DMS 273 (cell line): ENCODE measurements at regions not wholly inside any gene's neighbourhood (a gene's known extent, or its start where the extent isn't known, plus 50 kb on each side); places are given as distances from the start of the nearest gene placed in this dataset.
"Not testable (repeated sequence)": the region's sequence is repeated elsewhere in the genome, so short reads cannot be mapped to it uniquely, and the experiment has no call there.

Experiments used
- DNase-seq: peaks from one replicate; lab custom pipeline; 2025; ENCODE audit not compliant: unreplicated experiment; lab: John Stamatoyannopoulos, UW

DNA sequence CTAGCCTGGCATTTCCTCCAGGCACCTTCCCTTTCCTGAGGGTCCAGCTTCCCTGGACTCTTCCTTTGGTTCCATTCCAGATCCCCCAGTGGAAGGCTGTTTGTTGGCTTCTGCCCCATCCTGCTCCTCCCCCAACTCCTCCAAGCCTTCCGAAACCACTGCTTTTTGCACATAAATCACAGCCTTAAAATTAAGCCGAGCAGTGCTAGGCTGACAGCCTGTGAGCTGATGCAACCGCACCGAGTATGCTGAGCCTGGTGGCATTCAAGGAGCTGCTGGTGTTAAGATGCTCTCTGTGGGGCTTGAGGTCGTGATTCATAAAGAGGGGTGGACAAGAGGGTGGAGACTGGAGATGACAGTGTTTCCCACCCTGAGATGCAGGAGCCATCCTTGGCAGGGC is 266.6 kb upstream of the C1orf174 start:
- no peak for DNase-seq

DNA sequence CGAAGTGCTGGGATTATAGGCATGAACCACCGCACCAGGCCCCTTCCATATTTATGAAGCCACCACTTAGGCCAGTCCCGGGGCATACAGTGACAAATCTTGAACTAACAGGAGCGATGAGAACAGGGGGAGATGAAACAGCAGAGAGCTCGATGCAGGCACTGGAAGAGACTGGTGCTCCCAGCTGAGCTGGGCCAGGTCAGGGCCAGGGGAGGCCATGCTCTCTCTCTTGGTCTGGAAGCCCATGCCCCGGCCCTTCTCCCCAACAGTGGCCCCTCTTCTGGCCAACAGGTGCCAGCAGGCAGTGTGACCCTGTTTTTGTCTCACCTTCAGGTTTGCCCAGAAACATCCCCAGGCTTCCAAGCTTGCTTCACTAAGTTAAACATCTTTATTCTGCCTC is 269.9 kb upstream of the C1orf174 start:
- no peak for DNase-seq

DNA sequence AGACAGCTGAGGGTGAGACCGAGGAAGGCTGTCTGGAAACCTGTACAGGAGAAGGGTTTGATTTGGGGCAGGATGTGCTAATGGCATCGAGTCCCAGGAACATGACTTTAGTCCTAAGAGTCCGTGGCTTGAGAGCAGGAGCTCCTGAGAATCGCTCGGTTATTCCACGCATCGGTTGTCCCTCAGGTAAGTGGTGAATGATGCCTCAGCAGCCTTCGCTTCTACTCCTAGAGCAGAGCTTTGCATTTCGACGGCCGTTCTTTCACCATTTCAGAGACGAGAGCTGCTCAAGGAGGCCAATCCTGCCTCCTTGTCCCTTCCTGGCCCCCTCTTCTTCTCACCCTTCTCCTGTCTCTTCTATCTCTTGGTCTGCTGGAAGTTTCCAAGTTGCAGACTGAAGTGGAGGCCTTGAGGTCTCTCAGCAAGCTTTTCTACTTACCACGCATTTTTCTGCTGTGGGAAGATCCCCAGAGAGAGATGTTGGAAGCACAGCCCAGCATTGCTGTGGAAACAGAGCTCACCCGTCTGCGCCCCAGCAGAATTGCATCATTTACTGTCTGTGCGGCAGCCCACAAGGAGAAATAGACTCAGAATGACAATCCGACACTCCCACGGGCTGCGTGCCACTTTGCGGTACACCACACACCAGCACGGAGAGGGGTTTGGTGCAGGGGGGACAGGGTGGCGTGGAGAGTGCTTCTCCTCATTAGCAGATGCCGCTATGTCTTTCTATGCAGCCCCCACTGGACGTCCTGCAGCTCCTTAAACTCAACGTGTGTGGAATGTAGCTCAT is 270.7 kb upstream of the C1orf174 start:
- no peak for DNase-seq

DNA sequence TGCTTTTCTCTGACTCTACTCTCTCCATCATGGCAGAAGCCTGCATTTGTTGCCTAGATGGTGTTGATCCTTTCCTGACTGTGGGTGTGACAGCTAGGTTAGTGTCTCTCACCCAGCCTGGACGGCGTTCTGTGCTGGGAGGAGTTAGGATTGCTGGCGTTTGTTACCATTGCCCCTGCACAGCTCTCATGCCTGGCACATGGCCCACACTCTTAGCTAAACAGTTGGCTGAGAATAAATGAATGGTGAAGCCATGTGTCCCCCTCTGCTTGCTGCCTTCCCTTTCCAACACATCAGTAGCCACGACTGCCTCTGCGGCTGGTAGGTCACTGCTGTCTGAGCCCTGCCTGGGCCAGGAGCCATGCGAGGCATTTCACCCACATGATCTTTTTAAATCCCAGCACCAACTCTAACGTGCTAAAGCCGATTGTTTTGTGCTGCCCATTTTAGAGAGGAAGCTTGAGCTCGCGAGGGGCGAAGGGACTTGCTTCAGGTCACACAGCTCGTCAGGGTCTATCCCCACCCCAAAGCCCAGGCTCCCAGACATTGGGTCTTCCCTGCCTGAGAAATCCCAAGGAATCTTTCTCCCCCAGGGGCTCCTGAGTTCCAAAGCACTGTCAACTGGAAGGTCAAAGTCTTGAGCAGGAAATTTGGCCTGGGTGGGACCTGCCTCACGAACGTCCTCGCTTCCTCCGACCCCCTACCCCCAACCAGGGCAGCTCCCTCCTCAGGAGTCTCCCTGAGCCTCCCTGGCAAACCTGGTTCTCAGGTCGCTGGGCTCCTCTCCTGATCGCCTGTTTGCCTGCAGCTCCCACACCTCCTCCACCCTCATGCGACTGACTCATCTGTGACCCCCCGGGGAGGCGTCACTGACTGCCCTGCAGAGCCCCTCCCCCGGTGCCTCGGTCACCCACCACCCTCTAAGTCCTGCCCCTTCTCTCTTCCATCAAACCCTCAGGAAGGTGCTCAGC is 271.7 kb upstream of the C1orf174 start:
- DNase-seq = peak; percentile 14

DNA sequence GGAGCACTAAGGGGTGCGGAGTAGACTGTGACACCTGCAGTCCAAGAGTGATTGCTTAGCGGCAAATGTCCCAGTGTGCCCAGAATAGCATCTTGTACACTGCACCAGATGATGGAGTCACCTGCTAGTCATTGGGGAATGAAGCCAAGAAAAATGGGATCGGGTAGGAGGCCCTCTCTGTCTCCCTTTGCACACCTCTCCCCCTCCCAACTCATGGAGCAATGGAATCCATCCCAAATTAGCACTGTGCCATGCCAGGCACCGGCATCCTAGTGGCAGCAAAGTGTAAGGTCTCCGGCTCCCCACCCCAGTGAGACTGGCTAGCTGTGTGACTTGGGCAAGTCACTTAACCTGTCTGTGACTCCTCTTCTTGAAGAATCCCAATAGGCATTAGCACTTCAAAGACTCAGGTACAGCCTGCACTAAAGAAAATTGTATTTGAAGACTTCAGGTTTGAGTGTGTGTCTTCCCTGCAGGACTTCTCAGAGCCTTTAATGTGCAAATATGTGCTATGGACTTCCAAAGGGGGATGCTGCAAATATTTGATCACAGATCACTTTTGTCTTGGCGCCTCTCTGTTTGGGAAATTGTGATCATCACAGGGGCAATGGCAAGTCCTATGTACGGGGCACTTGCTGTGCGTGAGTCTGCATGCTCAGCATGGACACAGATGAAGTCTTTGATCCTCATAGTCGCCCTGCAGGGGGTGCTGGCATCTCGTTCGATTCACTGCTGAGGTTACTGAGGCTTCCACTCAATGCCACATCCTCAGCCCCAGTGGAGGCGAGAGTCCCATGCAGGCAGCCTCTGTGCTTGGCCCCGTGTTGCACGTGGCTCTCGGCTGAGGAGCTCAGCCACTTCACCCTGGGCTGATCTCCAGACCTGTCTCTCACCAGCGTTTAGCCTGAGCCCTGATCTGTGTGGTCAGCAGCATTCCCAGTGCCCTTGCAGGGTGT is 272.9 kb upstream of the C1orf174 start:
- DNase-seq = peak; percentile 53

DNA sequence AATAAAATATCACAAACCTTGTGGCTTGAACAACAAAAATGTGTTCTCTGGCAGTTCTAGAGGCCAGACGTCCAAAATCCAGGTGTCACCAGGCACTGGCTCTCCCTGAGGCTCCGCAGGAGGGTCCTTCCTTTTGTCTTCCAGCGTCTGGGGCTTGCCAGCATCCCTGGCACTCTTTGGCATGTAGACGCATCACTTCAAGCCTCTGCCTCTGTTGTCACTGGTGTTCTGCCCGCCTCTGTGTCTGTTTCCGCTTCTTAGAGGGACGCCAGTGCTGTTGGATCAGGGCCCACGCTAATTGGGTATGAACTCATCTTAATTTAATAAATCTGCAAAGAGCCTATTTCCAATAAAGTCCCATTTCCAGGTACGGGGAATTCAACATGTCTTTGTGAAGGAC is 273.7 kb upstream of the C1orf174 start:
- no peak for DNase-seq

DNA sequence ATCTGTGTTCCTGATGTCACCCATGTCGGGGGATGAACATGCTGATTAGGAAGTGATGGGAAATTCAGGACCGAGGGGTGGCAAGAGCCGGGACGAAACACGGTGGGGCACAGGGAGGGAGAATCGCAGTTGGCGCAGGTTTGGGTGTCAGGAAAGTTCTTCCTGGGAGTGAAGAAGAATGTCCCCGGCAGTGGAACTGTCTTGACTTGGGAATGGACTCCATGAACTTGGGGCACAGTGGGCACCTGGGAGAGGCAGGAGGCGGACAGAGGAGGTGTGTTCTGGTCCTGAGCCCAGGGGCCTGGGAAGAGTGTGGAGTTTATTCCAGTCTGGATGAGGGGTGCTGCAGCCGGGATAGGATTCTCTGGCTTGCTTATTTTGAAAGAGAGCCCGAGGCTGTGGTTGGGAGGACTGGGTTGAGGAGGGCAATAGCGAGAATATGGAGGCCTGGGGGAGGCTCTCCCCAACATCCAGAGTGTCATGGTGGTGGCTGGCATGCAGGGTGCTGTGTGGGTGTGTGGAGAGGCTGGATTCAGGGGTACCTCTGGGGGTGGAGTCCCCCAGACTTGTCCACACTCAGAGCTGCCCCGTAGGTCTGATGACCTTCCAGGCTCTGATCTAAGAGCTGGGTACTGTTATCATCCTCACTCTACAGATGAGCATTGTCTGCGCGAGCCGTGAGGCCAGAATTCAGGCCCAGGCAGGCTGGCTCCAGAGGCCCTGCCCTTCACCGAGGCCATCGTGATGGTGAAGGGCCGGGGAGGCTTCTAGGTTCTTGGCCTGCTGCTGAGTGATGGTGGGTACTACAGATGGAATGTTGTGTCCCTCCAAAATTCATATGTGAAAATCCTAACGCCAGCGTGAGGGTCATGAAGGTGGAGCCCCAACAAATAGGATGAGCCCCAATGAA is 274.5 kb upstream of the C1orf174 start:
- DNase-seq = no peak

DNA sequence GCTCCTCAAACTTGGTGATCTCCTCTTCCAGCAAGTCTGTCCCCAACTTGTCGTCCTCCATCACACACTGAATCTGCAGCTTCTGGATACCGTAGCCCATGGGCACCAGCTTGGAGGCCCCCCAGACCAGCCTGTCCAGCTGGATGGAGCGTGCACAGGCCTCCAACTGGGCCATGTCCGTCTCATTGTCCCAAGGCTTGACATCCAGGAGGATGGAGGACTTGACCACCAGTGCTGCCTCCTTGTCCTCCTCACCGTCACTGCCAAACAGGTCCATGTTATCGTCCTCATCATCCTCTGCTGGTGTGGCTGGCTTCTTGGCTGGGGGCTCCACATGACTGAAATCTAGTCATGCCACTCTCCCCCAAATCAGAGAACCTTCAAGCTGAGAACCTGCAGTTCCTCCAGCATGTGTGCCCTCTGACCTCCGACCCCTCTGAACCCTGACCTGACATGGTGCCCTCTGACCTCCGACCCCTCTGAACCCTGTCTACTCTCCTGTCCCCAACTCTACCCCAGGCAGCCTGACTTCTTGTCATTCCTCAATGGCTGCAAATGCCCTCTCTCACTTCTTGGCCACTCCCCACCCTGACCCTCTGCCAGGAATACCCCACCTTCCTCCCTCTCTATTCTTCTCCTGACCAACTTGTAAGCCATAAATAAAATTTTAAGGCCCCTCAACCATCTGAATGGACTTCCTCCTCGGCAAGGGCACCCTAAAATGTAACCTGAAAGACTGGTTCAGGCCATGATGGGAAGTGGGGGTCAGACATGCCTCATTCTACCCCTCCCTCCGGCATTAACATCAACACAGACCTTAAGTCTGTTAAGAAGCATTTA is 275.7 kb upstream of the C1orf174 start:
- DNase-seq = no peak

DNA sequence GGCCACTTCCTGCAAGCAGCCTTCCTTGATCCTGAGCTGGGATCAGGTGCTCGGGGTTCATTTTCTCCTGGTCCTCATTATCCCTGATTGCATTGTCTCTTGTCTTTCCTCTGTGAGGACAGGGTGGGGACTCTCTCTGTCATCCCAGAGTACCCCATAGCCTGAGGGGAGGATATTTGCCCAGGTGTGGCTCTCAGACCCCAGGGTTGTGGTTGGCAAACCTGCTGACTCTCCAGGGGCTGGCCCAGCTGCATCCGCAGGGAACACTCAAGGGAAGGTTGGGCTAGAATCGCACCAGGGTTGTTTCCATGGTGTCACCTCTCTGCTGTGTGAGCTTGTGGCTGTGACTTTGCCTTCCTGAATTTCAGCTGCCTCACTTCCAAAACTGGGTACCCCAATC is 276.8 kb upstream of the C1orf174 start:
- DNase-seq = no peak

DNA sequence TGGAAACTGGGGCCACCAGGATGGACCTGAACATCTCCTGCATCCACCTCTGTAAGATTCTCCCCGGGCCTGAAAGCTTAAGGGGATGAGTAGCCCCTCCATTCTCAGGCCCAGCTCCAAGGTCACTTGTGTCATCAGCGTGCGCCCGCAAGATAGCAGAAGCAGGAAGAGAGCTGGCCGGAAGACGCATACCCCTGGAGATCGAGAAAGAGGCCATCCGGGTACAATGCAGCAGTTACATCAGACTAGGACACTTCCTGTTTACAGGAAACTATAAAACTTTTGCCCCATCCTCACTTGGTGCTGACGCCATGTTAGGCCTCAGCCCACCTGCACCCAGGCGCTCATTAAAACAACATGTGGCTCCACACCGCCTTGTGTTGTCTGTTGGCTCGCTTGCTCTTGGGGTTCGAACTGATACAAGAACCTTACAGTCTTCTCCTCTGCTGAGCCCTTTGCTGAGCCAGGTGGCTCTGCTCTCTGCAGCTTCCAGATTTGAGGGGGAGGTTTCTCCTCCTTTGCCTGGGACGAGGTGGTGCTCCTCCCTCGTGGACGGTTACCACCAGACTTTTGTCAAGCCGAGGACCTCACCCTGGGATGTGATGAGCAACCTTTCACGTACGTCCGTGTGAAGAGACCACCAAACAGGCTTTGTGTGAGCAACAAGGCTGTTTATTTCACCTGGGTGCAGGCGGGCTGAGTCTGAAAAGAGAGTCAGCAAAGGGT is 277.5 kb upstream of the C1orf174 start:
- DNase-seq = no peak

DNA sequence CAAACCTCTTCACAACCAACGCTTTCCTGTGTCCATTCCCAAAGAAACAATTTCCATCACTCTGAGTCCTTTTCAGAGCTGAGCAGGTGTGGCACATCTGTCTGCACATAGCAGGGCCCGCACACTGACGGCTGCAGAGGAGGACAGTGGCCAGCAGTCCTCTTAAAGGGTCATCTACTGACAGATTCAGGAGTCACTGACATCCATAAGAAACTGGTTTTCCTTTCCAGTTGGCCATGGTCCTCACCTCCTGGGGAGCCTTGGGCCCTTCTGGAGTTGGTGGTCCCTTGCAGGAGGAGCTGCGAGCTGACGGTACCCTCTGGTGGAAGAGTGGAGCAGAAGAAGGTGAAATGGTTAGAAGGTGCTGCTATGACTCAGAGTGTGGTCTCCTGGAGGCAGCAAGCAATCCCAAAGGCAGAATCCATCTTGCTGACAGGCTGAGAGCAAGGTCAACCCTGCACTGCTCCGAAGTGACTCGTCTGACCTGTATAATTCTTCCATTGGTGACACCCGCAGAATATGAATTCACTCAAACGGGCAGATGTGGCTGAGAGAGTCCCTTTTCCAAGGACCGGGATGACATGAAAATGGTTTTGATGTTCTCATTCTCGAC is 278.5 kb upstream of the C1orf174 start:
- DNase-seq = no peak

DNA sequence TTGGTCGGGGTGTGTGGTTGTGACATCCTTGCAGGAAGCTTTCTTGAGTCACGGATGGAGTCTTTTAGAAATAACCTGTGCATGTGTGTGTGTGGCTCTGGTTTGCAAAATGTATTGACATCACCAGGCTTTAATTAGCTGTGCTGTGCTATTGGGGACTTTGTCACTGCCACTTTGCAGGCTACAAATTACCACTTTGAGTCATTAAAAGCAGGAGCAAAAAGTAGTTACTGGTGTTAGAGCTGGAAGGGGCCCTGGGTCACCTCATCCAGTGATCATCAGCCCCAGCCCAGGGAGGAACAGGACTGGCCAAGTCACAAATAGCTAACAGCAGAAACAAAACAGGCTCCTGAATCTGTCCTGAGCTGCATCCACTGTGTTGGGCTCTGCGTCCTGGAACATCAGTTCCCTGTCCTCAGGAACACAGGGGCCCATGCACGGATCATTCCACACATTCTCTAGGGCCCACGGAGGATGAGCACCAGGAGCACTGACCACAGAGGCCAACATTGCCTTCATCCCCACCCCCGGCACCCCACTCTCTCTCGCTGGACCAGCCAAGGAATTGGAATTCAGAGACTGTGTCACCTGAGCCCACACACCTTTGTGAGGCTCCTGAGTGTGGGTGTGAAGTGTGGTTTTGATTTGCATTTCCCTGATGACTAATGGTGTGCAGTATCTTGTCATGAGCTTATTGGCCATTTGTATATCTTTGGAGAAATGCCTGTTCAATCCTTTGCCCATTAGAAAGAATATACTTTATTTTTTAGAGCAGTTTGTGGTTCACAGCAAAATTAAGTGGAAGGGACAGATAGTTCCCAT is 280.1 kb upstream of the C1orf174 start:
- no peak for DNase-seq

DNA sequence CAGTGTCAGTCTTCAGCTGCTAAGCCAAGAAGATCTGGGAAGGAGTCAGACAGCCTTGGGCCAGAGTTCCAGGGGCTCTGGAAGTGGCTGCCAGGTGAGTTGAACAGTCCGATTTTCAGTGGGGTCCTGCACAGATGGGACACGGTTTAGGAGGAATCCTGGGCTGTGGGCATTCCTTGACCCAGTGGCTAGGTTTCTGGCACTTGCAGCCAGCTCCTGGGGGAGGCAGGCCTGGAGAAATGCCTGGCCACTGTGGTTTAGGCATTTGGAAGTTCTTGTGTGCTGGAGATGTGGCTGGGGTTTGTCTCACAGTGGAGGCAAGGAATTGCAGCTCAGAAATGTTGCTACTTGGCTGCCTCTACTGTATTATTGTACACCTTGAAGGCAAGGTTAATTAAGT is 286.4 kb upstream of the C1orf174 start:
- not testable (repeated sequence) for DNase-seq

DNA sequence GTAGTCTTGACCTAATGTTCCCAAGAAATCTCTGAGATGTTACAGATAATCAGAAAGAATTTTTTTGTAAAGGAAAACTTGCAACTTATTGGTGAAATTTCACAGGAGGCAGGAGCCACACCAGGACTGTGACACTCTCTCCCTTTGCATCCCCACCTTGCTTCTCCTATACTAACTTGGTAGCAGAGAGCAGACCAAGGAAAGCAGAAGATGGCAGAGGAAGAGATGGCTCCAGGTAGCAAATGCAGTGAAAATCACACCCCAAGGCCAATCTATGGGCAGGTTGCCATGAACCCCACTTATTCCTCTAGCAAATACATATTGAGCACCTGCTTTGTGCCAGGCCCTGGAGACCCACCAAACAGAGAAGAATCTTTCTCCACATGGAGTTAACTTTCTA is 303.4 kb upstream of the C1orf174 start:
- DNase-seq = no peak

DNA sequence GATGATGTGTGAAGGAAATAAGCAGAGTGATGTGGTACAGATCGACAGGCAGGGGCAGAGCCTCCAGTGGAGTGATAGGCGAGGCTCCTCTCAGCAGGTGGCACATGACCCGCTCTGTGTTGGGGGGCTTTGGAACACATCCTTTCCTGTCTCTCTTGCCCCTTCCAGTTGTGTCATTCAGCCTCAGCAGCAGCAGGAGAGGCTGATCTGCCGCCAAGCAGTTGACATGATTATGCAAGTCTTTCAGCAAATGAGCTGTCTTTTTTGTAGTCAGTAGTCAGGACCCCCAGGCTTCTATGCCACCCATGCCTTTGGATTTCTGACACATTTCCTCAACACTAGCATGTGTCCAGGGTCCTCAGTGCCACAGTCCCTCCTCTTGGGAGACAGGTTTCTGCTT is 307.1 kb upstream of the C1orf174 start:
- DNase-seq = no peak

DNA sequence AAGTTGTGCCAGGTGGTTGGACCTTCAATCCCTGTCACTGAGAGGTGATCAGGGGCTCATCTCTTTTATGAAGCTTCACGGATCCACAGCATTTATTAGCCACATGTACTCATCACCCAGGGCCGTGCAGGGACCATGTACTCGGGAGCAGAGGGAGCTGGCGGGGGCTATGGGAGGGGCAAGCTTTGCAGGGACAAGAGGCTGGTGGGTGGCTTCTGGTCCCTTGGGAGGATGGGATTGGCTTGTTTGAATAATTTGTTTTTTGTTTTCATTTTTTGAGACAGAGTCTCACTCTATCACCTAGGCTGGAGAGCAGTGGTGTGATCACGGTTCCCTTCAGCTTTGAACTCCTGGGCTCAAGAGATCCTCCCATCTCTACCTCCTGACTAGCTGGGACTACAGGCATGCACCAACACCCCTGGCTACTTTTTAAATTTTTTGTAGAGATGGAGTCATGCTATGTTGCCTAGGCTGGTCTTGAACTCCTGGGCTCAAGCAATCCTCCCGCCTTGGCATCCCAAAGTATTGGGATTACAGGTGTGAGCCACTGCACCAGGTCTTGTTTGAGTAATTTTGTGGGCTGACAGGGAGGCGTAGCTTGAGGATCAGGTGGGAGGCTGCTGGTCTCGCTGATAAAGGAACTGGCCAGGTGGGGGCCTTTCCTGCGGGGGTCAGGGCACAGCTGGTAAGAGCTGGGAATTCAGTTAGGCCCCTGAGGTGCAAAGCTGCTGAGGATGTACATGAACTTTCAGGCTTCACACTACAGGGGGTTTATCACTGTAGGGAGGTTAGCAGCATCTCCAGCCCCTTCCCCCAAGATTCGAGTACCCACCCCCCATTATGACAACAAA is 308.0 kb upstream of the C1orf174 start:
- no peak for DNase-seq
